Skin of body (tissue), 1 donor: ENCODE measurements at regions not wholly inside any gene's neighbourhood (a gene's known extent, or its start where the extent isn't known, plus 50 kb on each side); places are given as distances from the start of the nearest gene placed in this dataset.
"Not testable (repeated sequence)": the region's sequence is repeated elsewhere in the genome, so short reads cannot be mapped to it uniquely, and the experiment has no call there.

ENCODE experiments used
- DNase-seq: peaks from one replicate; lab custom pipeline; 2025; lab: John Stamatoyannopoulos, UW

DNA sequence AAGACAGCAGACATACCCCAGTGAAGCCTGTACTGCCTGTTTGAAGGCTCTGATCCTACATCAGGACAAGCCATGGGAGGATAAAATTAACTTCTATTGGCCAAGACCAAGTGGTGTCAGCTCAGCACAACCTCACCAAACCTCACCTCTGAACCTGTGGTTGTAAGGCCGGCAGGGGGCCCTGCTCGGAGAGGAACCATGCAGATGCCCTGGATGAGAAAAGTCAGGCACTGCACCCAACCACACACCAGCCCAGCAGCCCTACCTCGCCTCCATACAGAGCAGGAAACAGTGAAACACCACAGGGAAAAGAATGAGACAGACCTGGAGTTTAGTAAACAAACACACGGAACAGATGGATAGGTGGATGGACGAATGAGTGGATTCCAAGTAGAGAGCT lies 70.0 kb upstream of the PAX7 start:
- no peak for DNase-seq

DNA sequence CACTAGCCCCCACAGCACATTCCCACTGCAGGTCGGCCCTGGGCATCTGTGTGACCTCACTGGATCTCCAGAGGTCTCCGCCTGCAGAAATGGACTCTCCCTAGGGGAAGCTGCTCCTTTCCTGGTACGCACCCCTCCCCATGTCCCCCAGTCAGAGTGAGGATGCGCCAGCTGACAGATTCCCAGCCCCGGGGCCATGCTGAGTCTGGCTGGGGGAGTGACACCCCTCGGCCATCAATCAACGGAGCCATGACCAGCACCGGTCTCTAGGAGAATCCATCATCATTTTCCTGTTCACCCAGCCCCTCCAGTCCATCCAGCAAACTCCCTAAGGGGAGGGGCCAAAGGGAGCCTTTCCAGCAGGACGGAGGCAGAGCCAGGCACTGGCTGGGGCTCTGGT lies 68.7 kb upstream of the PAX7 start:
- DNase-seq, result no peak

DNA sequence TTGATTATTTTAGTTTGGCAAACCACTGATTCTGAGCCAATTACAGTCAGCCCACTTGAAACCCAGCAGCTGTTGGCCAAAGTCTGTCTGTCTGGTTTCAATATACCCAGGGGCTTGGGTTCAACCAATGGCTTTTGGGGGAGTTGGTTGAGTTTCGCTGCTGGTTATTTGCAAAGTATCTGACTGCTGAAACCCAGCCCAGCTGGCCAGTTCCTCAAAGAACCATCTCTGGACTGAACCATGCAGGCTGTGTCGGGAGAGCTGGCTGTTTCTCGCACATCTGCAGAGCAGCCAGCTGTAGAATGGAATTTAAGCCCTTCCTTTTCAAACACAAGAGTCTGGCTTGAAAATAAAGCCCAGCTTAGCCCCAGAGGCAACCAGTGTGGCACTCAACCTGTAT lies 66.0 kb upstream of the PAX7 start:
- no peak for DNase-seq

DNA sequence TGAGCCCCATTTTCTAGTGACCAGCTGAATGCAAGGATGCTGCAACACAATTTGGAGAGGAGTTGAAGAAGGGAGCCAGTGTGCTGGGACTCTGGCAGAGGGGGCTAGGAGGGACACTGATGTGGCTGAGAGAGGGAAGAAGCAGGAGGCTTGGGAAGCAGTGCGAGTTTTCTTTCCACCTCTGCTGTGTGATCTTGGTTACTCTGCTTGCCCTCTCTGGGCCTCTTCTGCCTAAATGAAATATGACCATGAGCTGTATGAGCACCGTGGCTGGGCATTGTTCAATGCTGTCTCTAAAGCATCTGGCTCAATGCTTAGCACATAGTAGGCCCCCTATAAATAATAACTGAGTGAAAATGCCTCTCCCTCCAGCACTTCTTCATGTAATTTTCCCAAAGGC lies 65.3 kb upstream of the PAX7 start:
- no peak for DNase-seq

DNA sequence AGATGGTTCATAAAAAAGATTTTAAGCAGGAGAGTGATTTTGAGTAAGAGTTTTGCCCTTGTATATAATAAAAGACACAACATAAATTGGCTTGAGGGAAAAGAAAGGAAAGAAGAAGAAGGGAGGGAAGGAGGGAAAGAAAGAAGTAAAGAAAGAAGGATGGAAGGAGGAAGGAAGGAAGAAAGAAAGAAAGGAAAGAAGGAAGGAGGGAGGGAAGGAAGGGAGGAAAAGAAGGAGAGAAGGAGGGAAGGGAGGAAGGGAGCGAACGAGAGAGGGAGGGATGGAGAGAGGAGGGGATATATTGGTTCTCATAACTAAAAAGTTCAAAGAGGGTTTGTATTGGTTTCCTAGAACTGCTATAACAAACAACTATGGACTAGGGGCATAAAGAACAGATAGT lies 62.2 kb upstream of the PAX7 start:
- no peak for DNase-seq

DNA sequence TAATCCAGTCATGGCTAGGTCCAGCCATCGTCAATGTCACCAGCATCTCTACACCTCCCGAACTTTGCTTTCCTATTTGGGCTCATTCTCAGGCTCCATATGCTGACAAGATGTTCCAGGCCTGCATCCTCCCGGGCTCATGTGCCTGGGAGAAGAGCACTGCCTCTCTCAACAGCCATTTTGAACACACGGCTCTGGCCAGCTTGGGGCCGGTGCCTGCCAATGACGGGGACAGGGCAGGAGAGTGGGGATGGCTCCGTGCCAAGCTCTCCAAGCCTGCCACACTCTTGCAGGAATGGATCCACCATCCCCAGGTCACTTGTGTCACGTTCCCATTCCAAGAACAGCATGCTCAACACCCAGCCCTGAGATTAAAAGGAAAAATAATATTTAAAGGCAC lies 61.4 kb upstream of the PAX7 start:
- DNase-seq, result no peak

DNA sequence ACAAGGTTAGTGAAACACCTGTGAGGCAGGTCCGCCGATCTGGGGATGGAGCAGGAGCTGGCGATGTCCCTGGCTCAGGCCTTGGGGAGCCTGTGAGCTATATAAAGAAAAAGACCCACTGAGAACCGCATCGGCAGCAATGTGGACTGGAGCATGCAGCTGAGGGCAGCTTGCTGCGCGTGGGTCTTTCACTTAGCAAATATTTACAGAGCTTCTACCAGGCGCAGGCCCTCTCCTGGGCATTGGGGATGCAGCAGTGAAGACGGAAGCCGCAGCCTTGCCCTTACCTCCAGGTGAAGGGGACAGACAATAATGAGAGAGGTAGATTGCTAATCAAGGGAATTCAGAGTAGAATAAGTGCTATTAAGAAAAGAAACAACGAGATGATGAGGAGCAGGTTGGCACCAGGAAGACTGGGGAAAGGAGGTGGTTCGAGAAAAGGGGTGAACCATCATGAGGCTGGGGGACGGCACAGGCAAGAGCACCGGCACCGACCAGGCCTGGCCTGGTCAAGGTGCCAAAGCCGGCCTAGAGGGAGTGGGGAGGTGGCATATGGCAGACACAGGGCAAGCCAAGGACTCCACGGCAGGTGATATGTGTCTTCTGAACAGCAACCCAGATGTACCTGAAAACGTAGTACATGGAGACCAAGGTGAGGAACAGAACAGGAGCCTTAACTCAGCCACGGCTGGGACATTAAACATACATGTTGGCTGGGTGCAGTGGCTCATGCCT lies 60.7 kb upstream of the PAX7 start:
- no peak for DNase-seq

DNA sequence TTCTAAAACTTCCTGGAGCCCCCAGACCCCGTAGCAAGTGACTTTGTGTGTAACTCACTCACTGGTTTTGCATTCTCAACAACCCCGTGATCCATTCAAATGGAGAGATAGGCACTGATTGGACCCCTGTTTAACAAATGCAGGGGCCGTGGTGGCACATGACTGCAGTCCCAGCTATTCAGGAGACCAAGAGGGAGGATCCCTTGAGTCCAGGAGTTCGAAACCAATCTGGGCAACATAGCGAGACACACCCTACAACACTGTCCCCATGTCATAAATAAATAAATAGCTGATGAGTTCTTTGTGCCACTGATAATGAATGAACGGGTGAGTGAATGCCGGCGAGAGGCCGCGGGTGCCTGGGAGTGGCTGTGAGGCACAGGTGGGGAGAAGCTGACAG lies 59.4 kb upstream of the PAX7 start:
- no peak for DNase-seq

DNA sequence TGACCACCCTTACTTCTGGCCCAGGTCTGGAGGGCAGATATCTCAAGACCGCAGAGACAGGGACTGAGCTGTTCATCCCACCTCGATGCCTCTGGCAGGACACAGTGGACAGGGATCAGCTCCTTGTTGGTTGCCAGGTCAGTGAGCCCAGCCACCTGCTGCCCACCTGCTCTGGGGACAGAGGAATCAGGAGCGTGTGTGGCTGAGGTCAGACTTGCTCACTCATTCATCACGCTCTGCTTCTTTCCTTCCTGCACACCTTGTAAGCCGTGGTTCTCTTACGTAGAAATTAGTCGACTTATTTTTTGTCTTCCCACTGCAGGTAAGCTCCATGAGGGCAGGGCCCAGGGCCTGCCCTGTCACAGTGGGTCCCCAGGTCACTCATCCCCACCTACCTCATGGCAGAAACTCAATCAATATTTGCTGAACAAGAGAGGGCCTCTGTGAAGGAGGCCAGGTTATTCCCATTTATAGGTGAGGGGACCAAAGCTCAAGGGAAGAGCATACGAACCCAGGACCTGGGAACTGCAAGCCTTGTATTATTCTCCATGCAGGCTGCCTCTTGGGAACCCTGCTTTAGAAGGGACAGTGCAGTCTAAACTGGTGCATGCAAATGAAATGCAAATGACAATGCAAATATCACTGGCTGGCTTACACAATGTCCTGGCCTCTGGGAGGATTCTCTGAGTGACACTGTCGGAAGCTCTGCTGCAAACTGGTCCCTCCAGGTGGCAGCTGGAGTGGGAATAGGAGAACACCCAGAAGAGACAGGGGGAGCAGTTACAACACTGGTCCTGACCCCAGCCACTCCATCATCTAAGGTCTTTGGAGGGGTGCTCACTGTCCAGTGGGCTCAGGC lies 58.4 kb upstream of the PAX7 start:
- DNase-seq, result no peak

DNA sequence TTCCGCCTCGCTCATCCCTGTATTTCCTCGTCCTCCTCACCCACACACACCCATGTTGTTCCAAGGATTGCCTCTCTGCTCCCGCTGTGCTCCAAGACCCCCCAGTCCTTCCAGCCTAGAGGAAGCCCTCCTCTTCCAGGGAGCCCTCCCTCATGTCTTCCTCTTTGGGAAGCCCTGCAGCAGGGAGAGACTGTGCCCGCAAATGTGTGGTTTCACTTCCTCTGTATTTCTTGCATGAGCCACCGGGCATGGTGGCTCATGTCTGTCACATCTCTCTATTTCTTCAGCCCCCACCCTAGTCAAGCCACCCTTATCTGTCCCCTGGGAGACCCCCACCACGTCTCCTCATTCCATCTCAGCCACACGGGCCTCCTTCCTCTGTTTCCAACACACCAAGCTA lies 57.5 kb upstream of the PAX7 start:
- no peak for DNase-seq

DNA sequence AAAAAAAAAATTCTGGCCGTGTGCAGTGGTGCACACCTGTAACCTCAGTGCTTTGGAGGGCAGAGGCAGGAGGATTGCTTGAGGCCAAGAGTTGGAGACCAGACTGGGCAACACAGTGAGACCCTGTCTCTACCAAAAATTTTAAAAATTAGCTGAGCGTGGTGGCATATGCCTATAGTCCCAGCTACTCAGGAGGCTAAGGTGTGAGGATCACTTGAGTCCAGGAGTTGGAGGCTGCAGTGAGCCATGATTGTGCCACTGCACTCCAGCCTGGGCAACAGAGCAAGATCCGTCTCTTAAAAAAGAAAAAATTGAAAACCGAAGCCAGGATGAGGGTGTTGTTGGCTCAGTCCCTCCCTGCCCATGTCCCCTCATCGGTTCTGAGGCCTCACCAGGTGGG lies 55.9 kb upstream of the PAX7 start:
- no peak for DNase-seq

DNA sequence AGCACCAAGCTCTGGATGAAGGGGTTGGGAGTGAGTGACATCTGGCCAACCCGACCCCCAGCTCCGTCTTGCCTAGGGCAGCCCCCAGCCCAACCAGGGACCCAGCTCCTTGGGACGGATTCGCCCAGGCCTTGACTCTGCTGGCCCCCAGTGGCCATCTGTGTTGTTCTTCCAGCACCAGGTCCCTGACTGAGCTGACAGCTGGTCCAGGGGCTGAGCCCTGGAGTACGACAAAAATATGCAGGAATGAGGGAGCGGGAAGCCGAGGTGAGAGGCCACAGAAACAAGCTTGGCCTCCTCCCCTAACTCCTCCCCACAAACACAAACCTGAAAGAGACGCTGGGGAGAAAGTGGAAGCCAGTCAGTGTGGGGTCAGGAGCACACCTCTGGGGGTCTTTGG lies 55.0 kb upstream of the PAX7 start:
- DNase-seq, result peak; percentile 7

DNA sequence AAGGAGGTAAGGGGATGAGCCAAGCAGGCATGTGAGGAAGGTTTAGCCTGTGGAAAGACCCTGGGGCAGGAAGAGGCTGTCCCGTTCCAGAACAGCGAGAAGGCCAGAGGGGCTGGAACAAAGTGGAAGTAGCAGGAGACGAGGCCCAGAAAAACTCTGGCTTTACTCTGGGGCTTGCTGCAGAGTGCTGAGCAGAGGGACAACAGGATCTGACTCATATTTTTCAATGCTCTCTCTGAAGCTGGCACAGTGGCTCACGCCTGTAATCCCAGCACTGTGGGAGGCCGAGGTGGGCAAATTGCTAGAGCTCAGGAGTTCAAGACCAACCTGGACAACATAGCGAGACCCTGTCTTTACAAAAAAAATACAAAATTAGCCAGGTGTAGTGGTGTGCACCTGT lies 52.4 kb upstream of the PAX7 start:
- no peak for DNase-seq

DNA sequence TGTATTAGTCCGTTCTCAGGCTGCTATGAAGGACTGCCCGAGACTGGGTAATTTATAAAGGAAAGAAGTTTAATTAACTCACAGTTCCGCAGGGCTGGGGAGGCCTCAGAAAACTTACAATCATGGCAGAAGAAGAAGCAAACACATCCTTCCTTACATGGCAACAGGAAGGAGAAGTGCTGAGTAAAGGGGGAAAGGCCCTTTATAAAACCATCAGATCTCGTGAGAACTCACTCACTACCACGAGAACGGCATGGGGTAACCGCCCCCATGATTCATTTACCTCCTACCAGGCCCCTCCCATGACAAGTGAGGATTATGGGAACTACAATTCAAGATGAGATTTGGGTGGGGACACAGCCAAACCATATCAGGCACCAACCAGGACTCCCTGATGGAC lies 51.4 kb upstream of the PAX7 start:
- DNase-seq, result not testable (repeated sequence)

DNA sequence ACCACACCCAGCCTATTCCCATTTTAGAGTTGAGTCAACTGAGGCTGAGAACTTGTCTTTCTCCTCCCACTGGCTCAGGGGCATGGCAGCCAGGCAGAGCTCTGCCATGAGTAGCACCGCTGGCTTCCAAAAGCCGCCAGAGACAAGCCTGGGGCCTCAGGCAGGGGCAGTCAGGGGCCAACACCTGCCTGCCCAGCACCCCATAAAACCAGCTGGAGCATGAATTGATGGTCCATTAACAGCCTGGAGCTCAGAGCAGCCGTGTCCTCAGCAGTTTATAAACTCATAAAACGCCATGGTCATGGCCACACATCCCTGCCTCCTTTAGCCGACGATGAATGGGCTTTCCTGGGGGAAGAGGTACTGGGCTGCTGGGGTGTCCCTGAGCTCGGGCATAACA lies 50.6 kb upstream of the PAX7 start:
- DNase-seq, result no peak

DNA sequence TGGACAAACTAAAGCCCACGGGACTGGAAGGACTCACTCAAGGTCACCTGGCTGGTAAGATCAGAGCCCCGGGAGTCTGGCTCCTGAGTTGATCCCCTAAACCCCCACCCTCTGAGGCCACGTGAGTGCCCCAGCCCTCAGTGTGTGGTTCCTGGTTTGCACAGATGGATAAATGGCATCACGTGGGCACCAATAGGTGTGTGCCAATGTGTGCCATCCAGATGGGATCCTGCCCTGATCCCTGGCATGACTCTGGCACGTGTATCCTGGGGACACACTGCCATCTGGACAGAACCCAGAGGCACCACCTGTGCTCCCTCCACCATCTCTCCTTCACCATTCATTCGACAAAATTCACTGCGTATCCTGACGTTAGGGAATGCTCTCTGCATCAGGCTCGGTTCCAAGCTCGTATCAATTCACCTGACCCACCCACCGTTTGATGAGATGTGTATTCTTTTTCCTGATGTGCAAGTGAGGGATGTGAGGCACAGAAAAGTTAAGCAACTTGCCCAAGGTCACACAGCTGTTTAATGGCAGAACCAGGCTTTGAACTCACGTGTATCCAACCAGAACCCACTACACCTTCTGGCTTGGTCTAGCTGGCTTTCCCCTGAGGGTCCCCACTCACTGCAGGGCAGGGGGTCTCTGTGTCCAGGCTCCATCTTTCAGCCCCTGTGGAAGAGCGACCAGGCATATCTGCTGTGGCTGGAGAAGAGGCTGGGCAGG lies 49.8 kb upstream of the PAX7 start:
- no peak for DNase-seq
